ENCODE measurements at regions not wholly inside any gene's neighbourhood (a gene's known extent, or its start where the extent isn't known, plus 50 kb on each side); places are given as distances from the start of the nearest gene placed in this dataset.

DNA sequence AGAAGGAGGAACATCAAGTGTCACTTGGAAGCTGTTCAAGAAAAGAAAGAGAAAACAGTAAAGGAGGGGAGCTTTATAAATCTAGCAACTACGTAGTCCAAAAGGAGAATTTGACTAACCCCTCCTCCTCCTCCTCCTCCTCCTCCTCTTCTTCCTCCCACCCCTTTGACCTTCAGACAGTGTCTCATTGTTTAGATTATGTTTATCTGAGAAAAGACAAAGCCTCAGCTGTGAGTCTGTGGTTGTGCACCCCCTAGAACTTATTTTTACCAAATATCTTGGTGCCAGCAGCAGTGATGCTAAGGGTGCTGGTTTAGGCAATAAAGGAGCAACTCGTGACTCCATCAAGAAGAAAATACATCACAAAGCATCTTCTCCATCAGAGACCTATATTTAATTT lies 68.9 kb upstream of the BMP2K start:
- TF ChIP-seq, protein P1, sequence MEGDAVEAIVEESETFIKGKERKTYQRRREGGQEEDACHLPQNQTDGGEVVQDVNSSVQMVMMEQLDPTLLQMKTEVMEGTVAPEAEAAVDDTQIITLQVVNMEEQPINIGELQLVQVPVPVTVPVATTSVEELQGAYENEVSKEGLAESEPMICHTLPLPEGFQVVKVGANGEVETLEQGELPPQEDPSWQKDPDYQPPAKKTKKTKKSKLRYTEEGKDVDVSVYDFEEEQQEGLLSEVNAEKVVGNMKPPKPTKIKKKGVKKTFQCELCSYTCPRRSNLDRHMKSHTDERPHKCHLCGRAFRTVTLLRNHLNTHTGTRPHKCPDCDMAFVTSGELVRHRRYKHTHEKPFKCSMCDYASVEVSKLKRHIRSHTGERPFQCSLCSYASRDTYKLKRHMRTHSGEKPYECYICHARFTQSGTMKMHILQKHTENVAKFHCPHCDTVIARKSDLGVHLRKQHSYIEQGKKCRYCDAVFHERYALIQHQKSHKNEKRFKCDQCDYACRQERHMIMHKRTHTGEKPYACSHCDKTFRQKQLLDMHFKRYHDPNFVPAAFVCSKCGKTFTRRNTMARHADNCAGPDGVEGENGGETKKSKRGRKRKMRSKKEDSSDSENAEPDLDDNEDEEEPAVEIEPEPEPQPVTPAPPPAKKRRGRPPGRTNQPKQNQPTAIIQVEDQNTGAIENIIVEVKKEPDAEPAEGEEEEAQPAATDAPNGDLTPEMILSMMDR (IDR thresholded peaks at IDR 0.05 in 4 of 5, conservative IDR thresholded peaks at IDR 0.05 in 1 of 5), result no peak
- TF ChIP-seq POLR2A (IDR thresholded peaks at IDR 0.05), result no peak
